Parathyroid adenoma (tissue), 2 donors: ENCODE measurements at regions not wholly inside any gene's neighbourhood (a gene's known extent, or its start where the extent isn't known, plus 50 kb on each side); places are given as distances from the start of the nearest gene placed in this dataset.
"Not testable (repeated sequence)": the region's sequence is repeated elsewhere in the genome, so short reads cannot be mapped to it uniquely, and the experiment has no call there.

ENCODE experiments used
- H2AFZ ChIP-seq: fragments of 300-600 bp; sonication (generic); one replicate; pipeline ENCODE4 v1.7.0; 2017; ENCODE audit warnings: antibody characterized with exemption, mild to moderate bottlenecking
- H3K27ac ChIP-seq: fragments of 300-600 bp; sonication (generic); one replicate; pipeline ENCODE4 v1.7.0; 2017
- H3K27me3 ChIP-seq: fragments of 300-600 bp; sonication (generic); one replicate; pipeline ENCODE4 v1.7.0; 2017; ENCODE audit warnings: low read length; ENCODE audit not compliant: control insufficient read depth, insufficient read depth
- H3K36me3 ChIP-seq: fragments of 300-600 bp; sonication (generic); one replicate; pipeline ENCODE4 v1.7.0; 2017; ENCODE audit warnings: low read length; ENCODE audit not compliant: control insufficient read depth, insufficient read depth
- H3K4me1 ChIP-seq: fragments of 300-600 bp; sonication (generic); one replicate; pipeline ENCODE4 v1.7.0; 2017; ENCODE audit warnings: control low read depth
- H3K4me2 ChIP-seq: fragments of 300-600 bp; sonication (generic); one replicate; pipeline ENCODE4 v1.7.0; 2017; ENCODE audit warnings: low read length
- H3K4me3 ChIP-seq: fragments of 300-600 bp; sonication (generic); one replicate; pipeline ENCODE4 v1.7.0; 2017; ENCODE audit warnings: low read depth, low read length
- H3K79me2 ChIP-seq: fragments of 300-600 bp; sonication (generic); one replicate; pipeline ENCODE4 v1.7.0; 2017; ENCODE audit warnings: control low read depth
- H3K9ac ChIP-seq: fragments of 300-600 bp; sonication (generic); one replicate; pipeline ENCODE4 v1.7.0; 2017; ENCODE audit warnings: mild to moderate bottlenecking
- H3K9me3 ChIP-seq: fragments of 300-600 bp; sonication (generic); one replicate; pipeline ENCODE4 v1.7.0; 2017; ENCODE audit warnings: low read length; ENCODE audit not compliant: control insufficient read depth
- TF ChIP-seq, protein P1 (sequence below): fragments of 300-600 bp; sonication (generic); IDR thresholded peaks from one replicate; pipeline ENCODE4 v1.7.0; 2017; ENCODE audit warnings: antibody characterized with exemption, mild to moderate bottlenecking
- donor health status: primary hyperparathyroidism.

GRCh38 chr7:86094166-86094669 lies 549.5 kb upstream of the GRM3 start:
- no peak overlapping the region for H3K4me3 ChIP-seq
- TF ChIP-seq, protein P1, sequence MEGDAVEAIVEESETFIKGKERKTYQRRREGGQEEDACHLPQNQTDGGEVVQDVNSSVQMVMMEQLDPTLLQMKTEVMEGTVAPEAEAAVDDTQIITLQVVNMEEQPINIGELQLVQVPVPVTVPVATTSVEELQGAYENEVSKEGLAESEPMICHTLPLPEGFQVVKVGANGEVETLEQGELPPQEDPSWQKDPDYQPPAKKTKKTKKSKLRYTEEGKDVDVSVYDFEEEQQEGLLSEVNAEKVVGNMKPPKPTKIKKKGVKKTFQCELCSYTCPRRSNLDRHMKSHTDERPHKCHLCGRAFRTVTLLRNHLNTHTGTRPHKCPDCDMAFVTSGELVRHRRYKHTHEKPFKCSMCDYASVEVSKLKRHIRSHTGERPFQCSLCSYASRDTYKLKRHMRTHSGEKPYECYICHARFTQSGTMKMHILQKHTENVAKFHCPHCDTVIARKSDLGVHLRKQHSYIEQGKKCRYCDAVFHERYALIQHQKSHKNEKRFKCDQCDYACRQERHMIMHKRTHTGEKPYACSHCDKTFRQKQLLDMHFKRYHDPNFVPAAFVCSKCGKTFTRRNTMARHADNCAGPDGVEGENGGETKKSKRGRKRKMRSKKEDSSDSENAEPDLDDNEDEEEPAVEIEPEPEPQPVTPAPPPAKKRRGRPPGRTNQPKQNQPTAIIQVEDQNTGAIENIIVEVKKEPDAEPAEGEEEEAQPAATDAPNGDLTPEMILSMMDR: no peak

DNA sequence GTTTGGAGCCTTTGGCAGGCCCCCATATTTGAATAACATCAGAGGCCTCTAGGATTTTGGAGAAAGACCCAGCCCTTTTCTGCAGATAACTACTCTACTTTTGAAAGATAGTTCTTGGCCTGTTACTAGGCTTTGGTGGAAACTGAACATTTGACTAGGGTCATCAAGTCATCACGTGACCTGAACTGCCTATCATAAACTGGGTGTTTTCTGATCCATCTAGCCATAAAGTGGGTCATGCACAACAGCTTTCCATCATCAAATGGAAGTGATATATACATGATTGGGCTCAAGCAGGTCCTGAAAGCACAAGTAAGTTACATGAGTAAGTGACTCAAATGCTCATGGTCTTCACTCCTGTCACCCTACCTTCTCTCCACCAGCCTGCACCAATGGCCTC lies 552.3 kb upstream of the GRM3 start:
- Histone ChIP-seq H3K36me3 (no peaks in the 10 kb centered on the region), H3K4me3 (no peak overlapping the region), H3K4me2 (no peak overlapping the region), H3K4me1 (no peaks in the 10 kb centered on the region), H2AFZ (no peak overlapping the region), H3K9me3 (no peaks in the 10 kb centered on the region), H3K27ac (no peak overlapping the region), H3K79me2 (no peaks in the 10 kb centered on the region), H3K9ac (no peak overlapping the region), H3K27me3 (no peaks in the 10 kb centered on the region)
- TF ChIP-seq, protein P1: no peak

More at GRCh38 chr7:86094166-86094669, 549.5 kb upstream of the GRM3 start:
- Histone ChIP-seq H3K79me2 (no peaks in the 10 kb centered on the region), H3K9ac (no peak overlapping the region), H3K36me3 (no peaks in the 10 kb centered on the region), H2AFZ (no peak overlapping the region), H3K27me3 (no peaks in the 10 kb centered on the region), H3K4me2 (no peak overlapping the region), H3K27ac (no peak overlapping the region), H3K9me3 (no peaks in the 10 kb centered on the region), H3K4me1 (no peaks in the 10 kb centered on the region)

DNA sequence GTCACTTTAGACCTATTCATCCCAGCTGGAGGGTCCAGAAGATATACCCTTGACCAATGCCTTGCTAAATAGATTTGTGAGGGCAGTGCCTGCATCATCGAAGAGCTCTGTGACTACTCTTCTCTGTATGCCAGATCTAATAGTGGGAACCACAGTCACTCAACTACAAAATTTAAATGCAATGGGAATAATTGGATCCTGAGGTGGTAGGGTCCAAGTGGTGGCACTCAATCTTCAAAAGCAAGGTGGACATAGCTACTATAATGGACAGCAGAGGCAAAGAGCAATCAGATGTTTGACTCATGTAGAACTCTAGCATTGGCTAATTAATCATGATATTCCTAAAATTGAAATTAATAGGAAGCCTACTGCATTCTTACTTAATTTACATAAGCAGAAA lies 554.3 kb upstream of the GRM3 start:
- TF ChIP-seq, protein P1: no peak
- no peak overlapping the region for H2AFZ ChIP-seq
- H3K4me1 ChIP-seq: no peaks in the 10 kb centered on the region
- no peak overlapping the region for H3K4me3 ChIP-seq
- H3K79me2 ChIP-seq: no peaks in the 10 kb centered on the region
- no peak overlapping the region for H3K27ac ChIP-seq
- no peaks in the 10 kb centered on the region for H3K36me3 ChIP-seq
- no peaks in the 10 kb centered on the region for H3K27me3 ChIP-seq
- no peak overlapping the region for H3K4me2 ChIP-seq
- no peaks in the 10 kb centered on the region for H3K9me3 ChIP-seq
- H3K9ac ChIP-seq: no peak overlapping the region

GRCh38 chr7:86064572-86064971 lies 579.1 kb upstream of the GRM3 start:
- not testable (repeated sequence) for H3K36me3 ChIP-seq, H3K27ac ChIP-seq, H3K79me2 ChIP-seq, H3K4me1 ChIP-seq, H2AFZ ChIP-seq, H3K27me3 ChIP-seq, H3K9ac ChIP-seq, H3K4me2 ChIP-seq, H3K4me3 ChIP-seq, H3K9me3 ChIP-seq

DNA sequence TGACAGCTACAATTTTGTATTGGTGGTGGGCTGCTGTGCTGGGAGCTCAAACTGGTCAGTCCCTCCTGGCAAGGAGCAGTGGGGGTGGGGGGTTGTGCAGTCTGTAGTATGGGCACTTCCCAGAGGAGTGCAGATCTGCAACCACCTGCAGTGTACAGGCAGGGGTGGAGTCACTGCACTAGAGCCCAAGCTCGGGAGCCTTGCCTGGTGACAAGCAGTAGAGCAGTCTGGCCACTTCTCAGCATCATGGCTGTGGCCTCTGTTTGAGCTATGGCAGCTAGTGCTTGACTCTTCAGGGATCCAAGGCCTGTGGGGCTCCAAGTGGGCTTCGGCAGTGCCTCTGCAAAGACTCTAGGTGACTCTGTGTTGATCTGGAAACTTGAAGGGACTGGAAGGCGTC lies 585.1 kb upstream of the GRM3 start:
- Histone ChIP-seq H3K4me1 (no peaks in the 10 kb centered on the region), H3K79me2 (no peaks in the 10 kb centered on the region), H3K4me2 (no peak overlapping the region), H3K4me3 (no peak overlapping the region), H3K27me3 (no peaks in the 10 kb centered on the region), H3K36me3 (no peaks in the 10 kb centered on the region), H3K9me3 (no peaks in the 10 kb centered on the region), H3K9ac (no peak overlapping the region), H3K27ac (no peak overlapping the region), H2AFZ (no peak overlapping the region)
- TF ChIP-seq, protein P1: no peak
